KMS-11 (cell line): ENCODE measurements at regions not wholly inside any gene's neighbourhood (a gene's known extent, or its start where the extent isn't known, plus 50 kb on each side); places are given as distances from the start of the nearest gene placed in this dataset.

Experiments used
- H2AFZ ChIP-seq: fragments of 200-600 bp; sonication (generic); 2 replicates; pipeline ENCODE4 v1.6.1; 2016; ENCODE audit warnings: antibody characterized with exemption, mixed run types, low read depth
- H3K27ac ChIP-seq: fragments of 200-600 bp; sonication (generic); 2 replicates; pipeline ENCODE4 v1.6.1; 2016; ENCODE audit warnings: mild to moderate bottlenecking, mixed run types
- H3K27me3 ChIP-seq: fragments of 200-600 bp; sonication (generic); 2 replicates; pipeline ENCODE4 v1.6.1; 2017; ENCODE audit warnings: mild to moderate bottlenecking, low read depth, mixed run types, moderate library complexity; ENCODE audit not compliant: insufficient read depth
- H3K36me3 ChIP-seq: fragments of 200-600 bp; sonication (generic); 2 replicates; pipeline ENCODE4 v1.6.1; 2017; ENCODE audit warnings: mild to moderate bottlenecking, mixed run types; ENCODE audit not compliant: insufficient read depth
- H3K4me1 ChIP-seq: fragments of 200-600 bp; sonication (generic); 2 replicates; pipeline ENCODE4 v1.6.1; 2016; ENCODE audit warnings: mild to moderate bottlenecking, low read depth, mixed run types; ENCODE audit not compliant: poor library complexity, severe bottlenecking
- H3K4me2 ChIP-seq: fragments of 200-600 bp; sonication (generic); 2 replicates; pipeline ENCODE4 v1.7.0; 2016; ENCODE audit warnings: mild to moderate bottlenecking, mixed run types
- H3K4me3 ChIP-seq: fragments of 200-600 bp; sonication (generic); IDR thresholded peaks from 2 replicates; pipeline ENCODE4 v1.6.1; 2017; ENCODE audit warnings: low read depth, low read length, mixed read lengths; ENCODE audit not compliant: insufficient read depth
- H3K79me2 ChIP-seq: fragments of 200-600 bp; sonication (generic); 2 replicates; pipeline ENCODE4 v1.6.1; 2016; ENCODE audit warnings: low read depth, mixed run types; ENCODE audit not compliant: insufficient read depth
- H3K9ac ChIP-seq: fragments of 200-600 bp; sonication (generic); 2 replicates; pipeline ENCODE4 v1.6.1; 2016; ENCODE audit warnings: mild to moderate bottlenecking, mixed run types
- H4K20me1 ChIP-seq: fragments of 200-600 bp; sonication (generic); 2 replicates; pipeline ENCODE4 v1.6.1; 2016; ENCODE audit warnings: mild to moderate bottlenecking, mixed run types; ENCODE audit not compliant: insufficient read depth
- TF ChIP-seq, protein P1 (sequence below): fragments of 200-600 bp; sonication (generic); conservative IDR thresholded peaks from 2 replicates; pipeline ENCODE4 v1.6.1; 2017; ENCODE audit warnings: low read depth, mild to moderate bottlenecking, antibody characterized with exemption, low read length, moderate library complexity, mixed read lengths

DNA sequence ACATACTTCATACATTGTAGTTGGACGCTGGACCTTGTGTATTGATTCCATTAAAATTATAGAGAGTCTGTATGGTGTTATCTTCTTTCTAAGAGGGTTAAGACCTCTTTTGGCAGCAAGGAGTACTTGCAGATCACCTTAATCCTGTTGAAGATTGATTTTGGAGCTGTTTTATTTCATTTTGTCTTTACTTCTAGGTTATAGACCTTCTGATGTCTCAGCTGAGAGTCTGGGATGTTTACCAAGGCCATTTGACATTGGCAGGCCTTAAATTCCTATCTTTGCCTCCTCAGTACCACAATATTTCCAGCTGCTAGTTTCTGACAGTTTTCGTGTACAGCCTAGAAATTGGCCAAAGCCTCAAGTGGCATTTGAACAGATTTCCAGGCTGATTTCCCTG is 338.0 kb downstream of the LMO4 start:
- Histone ChIP-seq H3K4me3 (no peak overlapping the region), H3K36me3 (no peaks in the 10 kb centered on the region), H2AFZ (no peak overlapping the region), H4K20me1 (no peaks in the 10 kb centered on the region), H3K9ac (no peak overlapping the region), H3K79me2 (no peaks in the 10 kb centered on the region), H3K27ac (no peak overlapping the region), H3K4me2 (no peak overlapping the region), H3K27me3 (no peaks in the 10 kb centered on the region), H3K4me1 (no peaks in the 10 kb centered on the region)
- TF ChIP-seq, protein P1, sequence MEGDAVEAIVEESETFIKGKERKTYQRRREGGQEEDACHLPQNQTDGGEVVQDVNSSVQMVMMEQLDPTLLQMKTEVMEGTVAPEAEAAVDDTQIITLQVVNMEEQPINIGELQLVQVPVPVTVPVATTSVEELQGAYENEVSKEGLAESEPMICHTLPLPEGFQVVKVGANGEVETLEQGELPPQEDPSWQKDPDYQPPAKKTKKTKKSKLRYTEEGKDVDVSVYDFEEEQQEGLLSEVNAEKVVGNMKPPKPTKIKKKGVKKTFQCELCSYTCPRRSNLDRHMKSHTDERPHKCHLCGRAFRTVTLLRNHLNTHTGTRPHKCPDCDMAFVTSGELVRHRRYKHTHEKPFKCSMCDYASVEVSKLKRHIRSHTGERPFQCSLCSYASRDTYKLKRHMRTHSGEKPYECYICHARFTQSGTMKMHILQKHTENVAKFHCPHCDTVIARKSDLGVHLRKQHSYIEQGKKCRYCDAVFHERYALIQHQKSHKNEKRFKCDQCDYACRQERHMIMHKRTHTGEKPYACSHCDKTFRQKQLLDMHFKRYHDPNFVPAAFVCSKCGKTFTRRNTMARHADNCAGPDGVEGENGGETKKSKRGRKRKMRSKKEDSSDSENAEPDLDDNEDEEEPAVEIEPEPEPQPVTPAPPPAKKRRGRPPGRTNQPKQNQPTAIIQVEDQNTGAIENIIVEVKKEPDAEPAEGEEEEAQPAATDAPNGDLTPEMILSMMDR, result no peak

DNA sequence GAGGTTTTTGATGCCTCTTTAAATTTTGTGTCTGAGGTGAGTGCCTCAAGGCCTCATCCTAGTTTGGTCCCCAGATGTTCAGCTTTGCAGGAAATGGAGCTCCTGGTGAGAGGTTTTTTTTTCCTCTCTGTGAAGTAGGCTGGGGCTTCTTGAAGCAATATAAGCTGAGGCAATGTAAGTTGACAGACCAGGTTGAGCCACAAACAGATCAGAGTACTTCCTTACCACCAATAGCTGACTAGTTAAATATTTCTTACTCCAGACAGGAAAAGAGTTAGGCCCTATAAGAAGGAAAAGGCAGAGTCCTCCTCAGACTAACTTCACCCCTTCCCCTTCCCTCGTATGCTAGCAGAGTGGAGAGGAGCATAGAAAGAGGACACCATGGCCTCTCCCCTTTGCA is 341.0 kb downstream of the LMO4 start:
- no peak overlapping the region for H3K4me2 ChIP-seq
- TF ChIP-seq, protein P1, result no peak
- no peaks in the 10 kb centered on the region for H3K27me3 ChIP-seq
- no peaks in the 10 kb centered on the region for H4K20me1 ChIP-seq
- H3K4me3 ChIP-seq, result no peak overlapping the region
- no peak overlapping the region for H2AFZ ChIP-seq
- H3K27ac ChIP-seq, result no peak overlapping the region
- no peaks in the 10 kb centered on the region for H3K79me2 ChIP-seq
- no peak overlapping the region for H3K9ac ChIP-seq
- H3K36me3 ChIP-seq, result no peaks in the 10 kb centered on the region
- H3K4me1 ChIP-seq, result no peaks in the 10 kb centered on the region

DNA sequence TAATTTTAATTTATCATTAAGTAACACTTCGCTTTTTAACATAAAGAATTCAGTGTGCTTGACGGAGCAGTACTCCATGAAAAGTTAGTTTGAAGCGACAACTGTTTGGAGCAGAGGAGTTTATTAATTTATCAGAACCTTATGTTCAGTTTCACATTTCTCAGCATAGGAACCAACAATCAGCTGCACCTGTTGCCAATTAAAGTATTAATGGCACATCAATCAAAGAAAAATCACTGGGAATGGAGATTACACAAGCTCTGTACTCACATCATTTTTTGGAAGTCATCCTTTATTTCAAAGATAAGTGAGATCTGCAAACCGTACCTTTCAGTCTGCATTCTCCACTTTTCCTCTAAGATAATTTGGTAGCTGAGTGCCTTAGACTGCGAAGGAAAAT is 344.6 kb downstream of the LMO4 start:
- H3K79me2 ChIP-seq, result no peaks in the 10 kb centered on the region
- no peaks in the 10 kb centered on the region for H3K27me3 ChIP-seq
- no peak overlapping the region for H2AFZ ChIP-seq
- H3K4me2 ChIP-seq, result no peak overlapping the region
- no peaks in the 10 kb centered on the region for H3K4me1 ChIP-seq
- no peaks in the 10 kb centered on the region for H3K36me3 ChIP-seq
- H4K20me1 ChIP-seq, result no peaks in the 10 kb centered on the region
- no peak overlapping the region for H3K9ac ChIP-seq
- H3K4me3 ChIP-seq, result no peak overlapping the region
- H3K27ac ChIP-seq, result no peak overlapping the region
- TF ChIP-seq, protein P1, result no peak

DNA sequence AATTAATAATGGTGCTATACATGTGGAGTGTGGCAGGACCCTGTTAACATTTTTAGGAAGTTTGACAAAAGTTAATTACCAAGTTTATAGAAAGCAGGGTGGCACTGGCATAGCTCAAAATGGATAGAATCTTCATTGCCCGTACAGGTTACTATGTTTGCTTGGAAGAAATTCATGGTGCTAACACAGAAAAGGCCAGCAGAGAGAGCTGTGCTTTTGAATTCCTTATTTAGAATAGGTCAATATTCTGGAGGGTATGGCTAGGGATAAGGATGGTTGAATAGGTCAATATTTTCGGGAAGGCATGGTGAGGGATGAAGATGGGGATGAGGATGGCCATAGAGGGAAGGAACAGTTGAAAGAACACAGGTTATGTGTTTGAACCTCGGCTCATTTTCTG is 345.1 kb downstream of the LMO4 start:
- H3K27ac ChIP-seq, result no peak overlapping the region
- H3K4me3 ChIP-seq, result no peak overlapping the region
- H3K4me1 ChIP-seq, result no peaks in the 10 kb centered on the region
- no peak overlapping the region for H2AFZ ChIP-seq
- no peaks in the 10 kb centered on the region for H4K20me1 ChIP-seq
- TF ChIP-seq, protein P1, result no peak
- H3K4me2 ChIP-seq, result no peak overlapping the region
- H3K79me2 ChIP-seq, result no peaks in the 10 kb centered on the region
- H3K27me3 ChIP-seq, result no peaks in the 10 kb centered on the region
- no peak overlapping the region for H3K9ac ChIP-seq
- H3K36me3 ChIP-seq, result no peaks in the 10 kb centered on the region

DNA sequence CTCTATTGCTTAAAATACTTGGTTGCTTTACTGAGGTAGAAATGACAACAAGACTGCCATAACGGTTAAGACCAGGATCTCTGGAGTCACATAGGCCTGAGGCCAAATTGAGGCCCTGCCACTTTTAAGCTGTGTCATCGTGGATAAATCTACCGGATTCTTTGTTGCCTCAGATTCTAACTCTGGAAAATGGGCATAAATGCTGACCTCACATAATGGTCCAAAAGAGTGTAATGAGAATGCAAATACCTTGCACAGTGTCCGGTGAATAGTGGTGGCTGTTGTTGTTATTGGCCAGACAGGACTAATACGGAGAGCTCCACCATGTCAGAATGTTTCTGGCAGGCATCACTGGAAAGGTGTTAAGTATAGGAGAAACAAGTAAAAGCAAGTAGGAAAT is 346.1 kb downstream of the LMO4 start:
- TF ChIP-seq, protein P1, result no peak
- Histone ChIP-seq H3K36me3 (no peaks in the 10 kb centered on the region), H3K79me2 (no peaks in the 10 kb centered on the region), H3K4me2 (no peak overlapping the region), H3K27me3 (no peaks in the 10 kb centered on the region), H4K20me1 (no peaks in the 10 kb centered on the region), H3K9ac (no peak overlapping the region), H3K4me1 (no peaks in the 10 kb centered on the region), H3K27ac (no peak overlapping the region), H3K4me3 (no peak overlapping the region), H2AFZ (no peak overlapping the region)
